ENCODE measurements at regions not wholly inside any gene's neighbourhood (a gene's known extent, or its start where the extent isn't known, plus 50 kb on each side); places are given as distances from the start of the nearest gene placed in this dataset.
"Not testable (repeated sequence)": the region's sequence is repeated elsewhere in the genome, so short reads cannot be mapped to it uniquely, and the experiment has no call there.

GRCh38 chr15:69685512-69686452 is 233.2 kb downstream of the RPLP1 start:
- DNase-seq: no peak

DNA sequence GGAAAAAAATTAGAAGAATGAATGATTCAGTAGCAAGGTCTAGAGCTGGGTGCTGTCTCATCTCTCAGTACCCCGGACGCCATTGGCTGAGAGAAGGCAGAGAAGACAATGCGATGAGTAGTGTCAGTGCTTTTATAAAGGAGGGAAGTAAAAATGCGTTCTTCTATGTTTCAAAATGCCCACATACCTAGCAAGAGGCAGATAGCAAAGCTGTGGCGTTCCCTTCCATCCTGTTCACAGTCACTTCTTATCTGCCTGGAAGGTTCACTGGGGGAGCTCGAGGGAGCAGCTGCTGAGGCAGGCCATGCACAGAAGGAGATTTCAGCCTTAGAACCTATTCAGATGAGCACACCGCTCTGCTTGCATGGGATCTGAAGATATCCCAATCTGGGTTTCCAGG is 234.0 kb downstream of the RPLP1 start:
- no peak for DNase-seq

DNA sequence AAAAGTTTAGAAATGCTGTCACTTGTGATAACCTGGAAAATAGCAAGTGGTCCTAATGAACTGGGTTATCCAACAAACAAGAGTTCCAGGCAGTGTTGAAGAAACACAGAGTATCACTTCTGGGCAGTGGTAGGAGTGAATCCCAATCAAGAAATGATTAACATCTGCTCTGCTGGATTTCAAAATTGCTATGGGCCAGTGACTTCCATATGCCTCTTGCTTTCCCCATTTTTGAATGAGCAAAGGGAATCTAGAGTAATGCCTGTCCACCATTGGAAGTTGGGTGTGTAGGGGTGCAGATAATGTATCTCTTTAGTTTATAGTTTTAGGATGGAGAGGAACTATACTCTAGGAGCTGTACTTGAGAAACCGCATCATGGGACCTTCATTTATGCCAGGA is 236.5 kb downstream of the RPLP1 start:
- DNase-seq: no peak

GRCh38 chr15:69691307-69692015 is 238.8 kb downstream of the RPLP1 start:
- no peak for DNase-seq

- no peak for DNase-seq
Observed at GRCh38 chr15:69692342-69692741, 239.7 kb downstream of the RPLP1 start.

DNA sequence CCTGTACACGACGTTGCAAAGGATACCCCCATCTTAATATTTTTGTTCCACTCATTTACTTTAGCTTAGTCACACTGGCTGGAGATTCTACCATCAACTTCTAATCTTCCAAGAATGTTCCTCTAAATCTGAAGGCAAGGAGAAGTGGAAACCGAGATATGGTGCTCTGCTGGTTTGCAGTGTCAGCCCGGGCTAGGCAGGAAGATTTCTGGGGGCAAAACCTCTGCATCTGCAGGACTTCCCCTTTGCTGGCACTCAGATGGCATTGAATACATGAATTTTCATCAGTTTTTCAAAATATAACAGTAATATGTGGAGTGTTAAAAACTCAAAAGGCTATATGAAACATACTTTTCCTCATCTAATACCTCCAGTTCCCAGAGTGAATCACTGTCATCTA is 240.4 kb downstream of the RPLP1 start:
- DNase-seq: no peak

DNA sequence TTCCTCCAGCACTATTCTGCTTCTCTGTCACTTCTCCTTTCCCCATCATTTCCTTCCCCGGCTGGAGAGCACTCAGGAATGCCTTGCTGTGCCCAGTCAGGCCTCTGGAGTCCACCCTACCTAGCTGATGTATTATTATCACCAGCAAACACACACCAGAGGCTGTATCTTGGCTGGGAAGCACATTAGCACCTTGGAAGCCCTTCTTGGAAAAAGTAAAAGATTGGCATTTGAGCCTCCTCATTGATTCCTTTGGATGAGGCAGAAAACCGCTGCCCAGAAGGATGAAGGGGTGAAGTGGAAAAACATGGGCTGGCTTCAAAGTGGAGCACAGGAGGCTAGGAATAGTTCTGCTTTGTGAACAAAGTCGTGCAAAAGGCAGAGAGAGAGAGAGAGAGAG is 244.3 kb downstream of the RPLP1 start:
- DNase-seq: no peak

DNA sequence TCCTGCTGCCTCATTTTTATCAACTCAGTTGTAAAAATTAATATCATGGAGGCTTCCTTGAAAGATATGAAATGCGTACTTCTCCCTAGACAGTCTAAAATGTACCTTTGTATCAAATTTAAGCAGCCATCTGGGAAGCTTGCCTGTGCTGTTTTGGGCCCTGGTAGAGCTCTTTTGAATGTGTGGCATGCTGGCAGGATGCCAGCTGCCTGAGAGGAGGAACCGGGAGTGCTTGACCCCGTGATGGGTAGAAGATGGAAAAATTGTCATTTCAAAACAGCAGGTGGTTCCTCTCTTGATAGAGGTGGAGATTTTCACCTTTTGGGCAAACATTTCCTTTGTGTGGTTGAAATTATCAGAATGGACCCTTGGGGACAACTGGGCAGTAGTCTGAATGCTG is 245.3 kb downstream of the RPLP1 start:
- no peak for DNase-seq

DNA sequence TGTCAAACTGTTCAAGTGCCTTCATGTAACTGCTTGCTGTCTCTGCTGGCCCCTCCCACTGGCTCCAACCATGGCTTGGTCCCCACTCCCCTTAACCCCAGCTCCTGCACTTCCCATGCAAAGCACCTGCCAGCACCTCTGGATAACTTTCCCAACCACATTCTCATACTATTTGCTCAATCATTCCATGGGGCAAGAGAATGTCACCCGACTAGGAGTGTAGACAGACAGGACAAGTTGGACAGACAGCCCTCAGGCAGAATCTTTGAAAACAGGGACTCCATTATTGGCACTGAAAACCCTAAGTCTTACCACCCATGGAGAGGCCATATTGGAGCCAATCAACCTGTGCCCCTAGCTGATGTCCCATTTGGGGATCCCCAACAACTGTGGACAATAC is 246.5 kb downstream of the RPLP1 start:
- DNase-seq: no peak

- no peak for DNase-seq
Observed at GRCh38 chr15:69700380-69700779, 247.8 kb downstream of the RPLP1 start.

GRCh38 chr15:69701198-69701597 is 248.6 kb downstream of the RPLP1 start:
- no peak for DNase-seq

DNA sequence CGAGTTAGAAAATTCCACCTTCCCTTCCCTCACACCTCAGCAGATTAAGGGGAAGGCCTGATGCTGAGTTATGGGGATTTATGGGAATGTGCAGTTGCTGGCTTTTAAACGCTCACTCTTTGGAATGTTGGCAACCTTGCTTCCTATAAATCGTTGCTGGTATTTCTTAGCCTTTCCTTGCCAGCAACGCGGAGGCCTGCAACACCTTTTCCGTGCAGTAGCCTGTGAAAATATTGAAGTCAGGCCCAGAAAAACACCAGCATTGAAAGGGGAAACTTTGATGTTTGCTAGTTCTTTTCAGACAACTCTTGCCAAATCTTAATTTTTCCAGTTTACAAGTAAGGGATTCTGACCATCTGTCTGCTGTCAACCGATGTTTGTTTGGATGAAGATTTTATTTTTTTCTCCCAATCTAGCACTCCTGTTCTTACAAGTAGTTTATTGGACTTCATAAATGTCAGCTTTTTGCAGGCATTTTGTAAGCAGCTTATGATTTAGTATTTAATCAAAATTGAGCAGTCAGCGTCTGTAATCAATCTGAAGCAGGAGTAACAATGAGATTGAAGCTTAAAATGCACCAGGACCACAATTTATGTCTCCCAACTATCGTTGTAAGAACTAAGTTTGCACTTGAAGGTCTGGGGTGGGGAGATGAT is 251.0 kb downstream of the RPLP1 start:
- DNase-seq: no peak

DNA sequence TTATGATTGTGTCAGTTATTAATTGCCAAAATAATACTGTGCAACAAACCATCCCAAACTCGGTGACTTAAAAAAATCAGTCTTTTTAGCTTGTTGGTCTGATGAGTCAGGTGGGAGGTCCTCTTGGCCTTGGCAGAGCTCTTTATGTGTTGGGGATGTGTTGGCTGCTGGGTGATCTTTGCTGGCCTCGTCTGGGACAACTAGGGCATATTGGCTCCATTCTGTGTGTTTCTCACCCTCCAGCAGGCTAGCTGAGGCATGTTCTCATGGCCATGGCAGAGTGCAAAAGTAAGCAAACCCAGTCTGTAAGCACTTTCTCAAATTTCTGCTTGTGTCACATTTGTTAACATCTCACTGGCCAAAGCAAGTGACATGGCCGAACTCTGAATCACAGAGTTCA is 251.6 kb downstream of the RPLP1 start:
- no peak for DNase-seq

GRCh38 chr15:69704700-69705099 is 252.1 kb downstream of the RPLP1 start:
- no peak for DNase-seq

GRCh38 chr15:69706353-69707097 is 253.9 kb downstream of the RPLP1 start:
- DNase-seq: no peak

DNA sequence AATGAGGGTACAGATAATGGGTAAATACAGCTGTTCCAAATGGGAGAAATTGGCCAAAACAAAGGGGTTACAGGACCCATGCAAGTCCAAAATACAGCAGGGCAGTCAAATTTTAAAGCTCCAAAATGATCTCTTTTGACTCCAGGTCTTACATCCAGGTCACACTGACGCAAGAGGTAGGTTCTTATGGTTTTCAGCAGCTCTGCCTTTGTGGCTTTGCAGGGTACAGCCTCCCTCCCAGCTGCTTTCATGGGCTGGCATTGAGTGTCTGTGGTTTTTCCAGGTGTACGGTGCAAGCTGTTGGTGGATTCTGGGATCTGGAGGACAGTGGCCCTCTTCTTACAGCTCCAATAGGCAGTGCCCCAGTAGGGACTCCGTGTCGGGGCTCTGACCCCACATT is 254.6 kb downstream of the RPLP1 start:
- not testable (repeated sequence) for DNase-seq

DNA sequence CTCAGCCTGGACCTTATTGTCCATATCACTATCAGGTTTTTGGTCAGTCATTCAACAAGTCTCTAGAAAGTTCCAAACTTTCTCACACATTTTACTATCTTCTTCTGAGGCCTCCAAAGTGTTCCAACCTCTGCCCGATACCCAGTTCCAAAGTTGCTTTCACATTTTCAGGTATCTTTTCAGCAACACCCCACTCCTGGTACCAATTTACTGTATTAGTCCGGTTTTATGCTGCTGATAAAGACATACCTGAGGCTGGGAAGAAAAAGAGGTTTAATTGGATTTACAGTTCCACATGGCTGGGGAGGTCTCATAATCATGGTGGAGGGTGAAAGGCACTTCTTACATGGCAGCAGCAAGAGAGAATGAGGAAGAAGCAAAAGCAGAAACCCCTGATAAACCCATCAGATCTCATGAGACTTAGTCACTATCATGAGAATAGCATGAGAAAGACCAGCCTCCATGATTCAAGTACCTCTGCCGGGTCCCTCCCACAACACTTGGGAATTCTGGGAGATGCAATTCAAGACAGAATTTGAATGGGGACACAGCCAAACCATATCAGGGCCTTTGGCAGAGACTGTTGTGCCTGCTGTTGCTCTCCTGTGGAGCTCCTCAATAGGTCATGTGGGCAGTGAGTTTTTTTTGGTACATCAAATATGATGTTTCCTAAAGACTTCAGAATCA is 256.0 kb downstream of the RPLP1 start:
- not testable (repeated sequence) for DNase-seq

DNA sequence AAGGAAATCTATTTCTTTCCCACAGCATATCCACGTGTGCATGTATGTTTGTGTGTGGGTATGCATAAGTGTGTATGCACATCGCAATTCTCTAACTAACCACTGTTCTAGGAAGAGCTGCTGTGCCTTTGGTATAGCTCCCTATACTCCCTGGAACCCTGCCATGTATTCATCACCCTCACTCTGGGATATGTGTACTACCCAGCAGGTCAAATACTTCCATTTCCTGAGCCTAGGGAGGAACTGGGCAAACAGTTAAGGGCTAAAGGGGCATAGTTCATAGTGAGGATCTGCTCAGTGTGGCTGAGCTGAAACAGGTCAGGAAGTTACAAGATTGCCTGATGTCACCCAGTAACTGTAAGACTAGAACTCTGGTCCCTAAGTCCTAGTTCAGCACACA is 260.4 kb downstream of the RPLP1 start:
- DNase-seq: no peak

DNA sequence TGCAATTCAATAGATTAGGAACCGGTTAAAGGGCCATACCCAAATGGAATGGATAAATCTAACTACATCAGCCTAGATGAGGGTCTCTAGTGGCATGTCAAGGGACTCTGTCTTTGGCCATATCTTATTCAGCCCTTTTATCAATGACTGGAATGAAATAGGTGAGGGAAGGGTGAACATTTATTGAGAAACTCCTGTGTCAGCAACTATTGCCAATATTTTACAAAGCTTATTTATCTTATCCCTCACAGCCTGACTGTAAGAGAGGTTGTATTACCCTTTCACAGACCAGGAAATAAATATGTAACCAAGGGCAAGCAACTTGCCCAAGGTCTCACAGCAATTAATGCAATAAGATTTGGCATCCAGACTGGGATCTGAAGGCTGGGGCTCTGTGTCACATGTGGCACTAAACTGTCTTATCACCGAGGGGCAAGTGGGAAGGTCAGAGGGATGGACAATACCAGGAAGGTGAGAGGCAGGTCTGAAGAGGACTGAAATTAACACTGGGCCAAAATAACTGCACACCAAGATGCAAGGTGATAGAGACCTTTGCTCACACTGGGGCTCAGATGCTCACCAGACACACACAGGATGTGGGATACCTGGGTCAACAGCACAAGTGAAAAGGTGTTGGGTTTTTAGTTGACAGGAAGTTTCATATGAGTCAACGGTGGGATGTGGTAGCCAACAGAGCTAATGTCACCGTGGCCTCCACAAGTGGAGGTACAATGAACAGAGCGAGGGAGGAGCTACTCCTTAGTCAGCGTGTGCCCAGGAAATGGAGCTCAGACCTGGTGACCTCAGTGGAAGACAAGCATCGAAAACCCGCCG is 261.3 kb downstream of the RPLP1 start:
- no peak for DNase-seq

DNA sequence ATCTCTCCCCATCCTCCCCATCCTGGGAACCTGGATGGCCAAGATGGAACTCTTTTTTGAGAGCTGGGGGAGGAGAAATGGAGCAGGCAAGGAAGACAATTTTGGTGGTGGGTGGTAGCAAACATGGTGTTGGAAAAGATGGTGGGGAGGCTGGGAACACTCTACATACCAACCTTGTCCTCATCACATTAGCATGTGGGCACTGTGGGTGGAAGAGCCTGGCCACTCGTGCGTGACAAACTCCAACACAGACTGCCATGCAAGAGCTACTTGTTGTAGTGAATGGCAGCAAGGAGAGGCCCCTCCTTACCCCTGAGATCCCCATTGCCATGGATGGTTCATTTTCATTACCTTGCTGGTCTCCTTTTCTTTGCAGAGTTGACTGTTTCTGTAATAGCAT is 262.6 kb downstream of the RPLP1 start:
- no peak for DNase-seq

- DNase-seq: no peak
Observed at GRCh38 chr15:69718436-69718835, 265.8 kb downstream of the RPLP1 start.
